ENCODE measurements at regions not wholly inside any gene's neighbourhood (a gene's known extent, or its start where the extent isn't known, plus 50 kb on each side); places are given as distances from the start of the nearest gene placed in this dataset.
A peak's percentile ranks its signal among the peaks of the same experiment; 100 is the strongest.

DNA sequence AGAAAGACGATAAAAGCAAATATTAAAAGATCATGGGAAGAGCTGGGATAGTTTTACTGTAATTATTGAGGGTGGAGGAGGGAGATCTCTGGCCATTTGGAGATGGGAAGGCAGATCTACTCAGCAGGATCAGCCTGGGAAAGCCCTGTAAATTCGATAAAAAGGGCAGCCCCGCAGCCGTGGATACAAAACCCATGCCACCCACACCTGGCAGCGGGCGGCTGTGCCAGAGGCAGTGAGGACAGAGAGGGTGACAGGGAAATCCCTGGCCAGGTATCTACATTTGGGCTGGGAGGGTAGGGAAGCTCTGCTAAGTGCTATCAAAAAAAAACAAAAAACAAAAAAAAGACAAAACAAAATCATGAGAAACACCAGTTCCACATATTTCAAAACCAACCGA lies 379.2 kb upstream of the IRX1 start:
- DNase-seq = no peak

DNA sequence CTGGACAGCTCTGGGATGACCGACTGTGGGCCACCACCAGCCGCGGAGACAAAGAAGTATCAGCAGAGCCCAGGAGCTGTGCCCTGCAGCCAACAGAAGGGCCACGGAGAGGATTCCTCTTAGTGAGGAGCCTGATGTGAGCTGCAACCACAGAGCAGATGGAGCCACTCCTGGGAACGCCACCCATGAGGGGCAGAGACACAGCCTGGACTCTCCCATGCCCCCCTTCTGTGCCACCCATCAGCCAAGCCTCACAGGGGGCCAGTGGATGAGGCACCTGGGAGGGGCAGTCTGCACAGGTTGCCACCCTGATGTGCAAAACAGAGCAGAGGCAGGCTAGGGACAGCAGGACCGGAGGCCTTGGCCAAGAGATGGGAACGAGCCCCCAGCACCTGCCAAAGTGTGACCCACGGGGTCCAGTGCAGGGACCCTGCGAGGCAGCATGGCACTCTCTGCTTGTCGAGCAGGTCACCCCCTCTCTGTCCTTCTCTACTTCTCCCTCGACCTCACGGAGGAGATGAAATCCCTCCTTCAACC lies 380.7 kb upstream of the IRX1 start:
- no peak for DNase-seq

DNA sequence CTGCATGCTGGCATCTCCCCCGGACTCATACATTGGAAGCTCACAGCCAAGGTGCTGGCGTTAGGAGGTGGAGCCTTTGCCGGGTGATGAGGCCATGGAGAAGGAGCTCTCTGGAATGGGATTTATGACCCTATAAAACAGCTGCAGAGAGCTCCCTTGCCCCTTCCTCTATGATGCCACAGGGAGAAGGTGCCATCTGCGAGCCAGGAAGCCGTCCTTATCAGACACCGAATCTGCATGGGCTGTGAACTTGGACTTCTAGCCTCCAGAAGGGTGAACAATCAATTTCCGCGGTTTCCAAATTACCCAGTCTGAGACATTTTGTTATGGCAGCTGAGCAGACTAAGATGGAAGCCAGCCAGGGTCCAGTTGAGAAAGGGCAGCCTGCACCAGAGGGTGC lies 381.2 kb upstream of the IRX1 start:
- no peak for DNase-seq

DNA sequence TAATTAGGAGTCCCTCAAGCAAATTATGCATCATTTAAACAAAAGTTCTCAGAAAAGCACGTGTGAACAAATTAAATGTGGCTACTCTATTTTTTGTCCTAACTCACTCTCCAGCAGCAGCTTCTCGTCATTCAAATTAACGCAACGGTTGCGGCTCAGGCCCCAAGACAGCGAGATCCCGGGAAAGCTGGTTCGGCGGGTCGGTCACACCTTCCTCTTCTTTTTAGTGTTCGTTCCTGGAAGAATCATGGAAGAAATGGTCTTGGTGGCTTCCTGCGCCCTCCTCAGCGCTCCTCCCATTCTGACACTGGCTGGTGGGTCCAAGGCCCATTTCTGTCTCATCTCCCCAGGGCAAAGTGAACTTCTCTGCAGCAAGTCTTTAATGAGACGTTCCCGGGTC lies 382.8 kb upstream of the IRX1 start:
- no peak for DNase-seq

DNA sequence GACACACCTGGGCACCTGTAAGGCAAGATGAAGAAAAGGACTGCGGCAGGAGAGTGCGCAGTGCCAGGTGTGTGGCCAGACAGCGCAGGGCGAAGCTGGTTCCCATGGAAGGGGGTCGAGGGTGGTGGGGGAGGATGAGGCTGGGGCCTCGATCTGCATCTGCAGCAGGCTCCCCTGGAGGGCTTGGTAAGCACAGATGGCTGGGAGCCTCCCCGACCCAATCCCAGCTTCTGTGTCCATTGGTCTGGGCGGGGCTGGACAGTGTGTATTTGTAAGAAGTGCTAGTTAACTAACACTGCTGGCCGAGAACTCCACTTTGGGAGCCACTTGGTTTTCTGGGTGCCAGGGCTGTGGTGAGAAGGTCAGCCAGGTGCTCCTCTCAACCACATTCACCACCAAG lies 385.1 kb upstream of the IRX1 start:
- no peak for DNase-seq

DNA sequence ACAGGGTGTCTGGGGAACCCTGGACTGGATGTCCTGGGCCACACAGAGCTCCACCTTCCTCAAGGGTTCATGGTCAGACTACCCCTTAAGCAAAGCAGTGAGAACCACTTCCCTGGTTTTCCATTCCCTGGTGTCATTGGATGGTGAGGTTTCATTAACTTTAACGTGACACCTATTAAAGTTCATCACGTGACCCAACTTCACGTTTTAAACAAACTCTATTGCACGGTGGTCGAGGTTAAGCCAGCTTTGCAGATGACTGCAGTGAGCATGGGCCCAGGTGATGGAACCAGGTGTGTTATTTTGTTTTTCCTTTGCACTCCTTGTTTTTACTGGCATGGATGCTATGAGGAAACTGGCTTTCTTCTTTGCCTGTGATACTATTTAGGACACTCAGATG lies 385.7 kb upstream of the IRX1 start:
- no peak for DNase-seq

DNA sequence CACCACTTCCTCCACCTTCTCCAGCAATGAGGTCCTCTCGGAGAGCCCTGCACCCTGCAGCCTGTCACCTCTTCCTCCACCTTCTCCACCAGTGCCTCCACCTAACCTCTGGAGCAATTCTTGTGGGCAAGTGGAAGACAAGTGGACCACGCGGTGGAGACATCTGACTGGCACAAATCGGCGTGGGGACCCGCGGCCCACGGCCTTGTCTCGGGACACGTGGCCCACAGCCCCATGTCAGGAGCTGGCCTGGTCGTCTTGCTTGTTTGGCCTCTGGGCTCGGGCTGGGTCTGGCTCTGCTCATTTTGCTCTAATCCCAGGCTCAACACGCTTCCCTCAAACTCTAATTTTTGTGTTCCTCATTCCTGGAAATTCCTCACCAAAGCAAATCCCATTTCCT lies 393.1 kb upstream of the IRX1 start:
- DNase-seq = no peak

DNA sequence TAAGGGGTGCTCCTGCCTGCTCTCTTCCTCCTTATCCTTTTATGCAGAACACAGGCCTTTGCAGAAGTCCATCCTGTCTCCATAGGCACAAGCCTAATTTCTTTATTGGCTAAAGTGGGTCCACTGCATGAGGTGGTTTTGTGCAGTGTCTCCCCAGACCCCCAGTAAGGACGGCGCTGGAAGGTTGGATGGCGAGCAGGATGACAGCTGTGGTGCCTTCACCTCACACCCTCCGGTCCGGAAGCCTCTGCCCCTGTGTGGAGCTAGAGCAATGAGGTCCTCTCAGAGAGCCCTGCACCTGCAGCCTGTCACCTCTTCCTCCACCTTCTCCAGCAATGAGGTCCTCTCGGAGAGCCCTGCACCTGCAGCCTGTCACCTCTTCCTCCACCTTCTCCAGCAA lies 393.7 kb upstream of the IRX1 start:
- DNase-seq = no peak

DNA sequence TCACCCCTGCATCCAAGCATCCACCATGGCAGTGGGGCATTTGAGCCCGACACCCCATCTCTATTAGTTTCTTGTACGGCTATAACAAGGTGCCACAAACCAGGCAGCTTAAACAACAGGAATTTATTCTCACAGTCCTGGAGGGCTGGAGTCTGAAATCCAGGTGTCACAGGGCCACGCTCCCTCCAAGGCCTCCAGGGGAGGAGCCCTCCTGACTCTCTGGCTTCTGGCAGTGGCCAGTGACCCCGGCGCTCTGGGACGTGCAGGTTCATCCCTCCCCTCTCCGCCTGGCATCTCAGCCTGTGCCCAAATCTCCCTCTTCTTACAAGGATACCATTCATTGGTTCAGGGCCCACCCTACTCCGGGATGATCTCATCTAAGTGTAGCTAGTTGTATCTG lies 394.5 kb upstream of the IRX1 start:
- DNase-seq = no peak

DNA sequence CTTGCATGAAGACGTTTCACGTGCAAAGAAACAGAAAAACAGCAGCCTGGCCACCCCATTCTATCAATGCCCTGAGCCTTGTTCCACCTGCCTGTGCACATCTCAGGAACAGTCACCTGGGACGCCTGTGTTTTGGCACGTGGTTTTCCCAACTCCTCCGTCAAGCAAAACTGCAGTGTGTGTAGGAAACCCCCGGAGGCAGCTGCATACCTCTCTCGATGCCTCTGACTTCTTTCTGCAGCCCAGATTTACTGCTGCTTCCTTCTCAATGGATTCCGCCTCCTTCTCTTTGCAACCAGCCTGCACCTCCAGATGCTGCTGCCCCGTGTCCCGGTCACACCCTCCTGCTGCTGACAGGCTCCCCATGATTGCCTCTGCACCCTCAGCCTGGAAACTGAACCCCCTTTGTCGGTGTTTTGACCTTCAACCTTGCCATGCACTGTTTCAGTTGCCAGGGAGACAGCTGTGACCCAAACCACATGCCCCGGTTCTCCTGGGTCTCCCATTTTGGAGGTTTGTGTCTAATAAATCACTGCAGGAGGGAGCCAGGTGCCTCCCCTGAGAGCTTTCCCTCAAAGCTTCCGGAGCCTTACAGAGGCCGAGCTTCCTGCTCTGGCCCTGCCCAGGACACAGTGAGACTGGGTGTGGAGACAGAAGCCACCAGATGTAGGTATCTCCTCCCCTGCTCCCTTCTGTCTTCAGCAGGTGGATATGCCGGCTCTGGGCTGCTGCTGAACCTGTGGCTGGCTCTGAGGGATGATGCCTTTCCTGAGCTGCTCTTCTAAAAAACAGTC lies 395.5 kb upstream of the IRX1 start:
- no peak for DNase-seq

DNA sequence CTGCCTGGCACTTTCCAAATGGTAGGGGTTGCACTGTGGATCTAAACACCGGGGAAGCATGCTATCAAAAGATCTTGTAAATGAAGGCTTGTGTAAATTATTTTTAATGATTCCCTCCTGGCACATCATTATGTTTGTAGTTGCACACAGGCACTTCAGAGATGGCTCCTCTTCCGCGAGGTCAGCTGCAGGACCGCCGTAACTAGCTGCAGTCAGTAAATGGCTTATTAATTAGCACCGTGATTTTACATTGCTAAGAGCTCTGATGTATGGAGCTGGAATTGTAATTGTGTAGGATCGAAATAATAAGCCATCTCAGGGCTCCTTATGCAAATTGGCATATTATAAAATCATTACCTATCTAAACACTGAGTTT lies 397.6 kb upstream of the IRX1 start:
- DNase-seq = no peak

DNA sequence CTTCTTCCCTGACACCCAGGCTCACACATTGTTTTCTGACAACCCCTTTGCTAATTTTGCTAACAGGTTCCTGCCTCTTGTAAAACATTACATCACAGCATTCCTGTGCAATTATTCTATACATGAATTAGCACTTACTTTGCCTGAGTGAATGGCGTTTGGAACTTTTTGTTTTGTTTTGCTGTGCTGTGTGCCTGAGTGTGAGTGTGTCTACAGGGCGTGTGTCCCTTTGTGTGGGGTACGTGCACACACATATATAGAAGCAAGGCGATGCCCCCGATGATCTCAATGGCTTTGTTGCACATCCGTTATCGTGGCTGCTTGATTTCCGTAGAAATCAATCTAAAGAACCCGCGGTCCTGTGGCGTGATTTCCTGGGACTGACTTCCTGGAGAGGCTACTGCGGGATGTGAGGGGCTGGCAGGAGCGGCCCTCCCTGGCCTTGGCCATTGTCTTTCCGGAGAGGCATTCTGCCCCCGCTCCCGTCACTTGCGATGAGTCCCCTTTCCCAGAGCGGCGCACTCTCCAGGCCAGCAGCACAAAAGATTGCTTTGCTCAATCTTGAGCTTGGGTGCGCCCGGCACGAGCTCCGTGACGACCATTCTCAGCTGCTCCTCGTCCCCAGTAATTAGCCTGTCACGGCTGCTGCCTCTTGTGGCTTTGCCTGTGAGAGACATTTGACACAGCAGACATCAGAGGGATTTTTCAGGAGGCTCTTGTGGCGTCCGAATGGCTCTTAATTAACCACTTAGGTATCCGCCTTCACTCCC lies 398.1 kb upstream of the IRX1 start:
- DNase-seq = no peak

DNA sequence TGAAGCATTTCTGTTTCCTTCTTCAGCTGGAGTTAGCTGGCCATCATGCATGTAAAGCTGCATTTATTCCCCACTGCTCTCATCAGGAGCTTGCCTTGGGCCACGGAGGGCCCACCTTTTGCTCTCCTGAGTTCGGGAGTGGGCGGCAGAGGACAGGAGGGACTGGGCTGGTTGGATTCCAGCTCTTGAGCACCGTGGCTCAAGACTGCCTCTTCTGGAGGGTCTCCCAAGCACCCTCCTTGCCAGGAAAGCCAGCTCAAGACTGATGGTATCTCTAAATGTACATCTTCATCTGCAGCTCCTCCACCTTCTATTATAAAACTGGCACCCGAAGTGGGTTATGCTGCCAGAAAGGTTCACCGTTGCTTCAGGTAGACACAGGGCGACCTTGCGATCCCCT lies 399.6 kb upstream of the IRX1 start:
- no peak for DNase-seq

DNA sequence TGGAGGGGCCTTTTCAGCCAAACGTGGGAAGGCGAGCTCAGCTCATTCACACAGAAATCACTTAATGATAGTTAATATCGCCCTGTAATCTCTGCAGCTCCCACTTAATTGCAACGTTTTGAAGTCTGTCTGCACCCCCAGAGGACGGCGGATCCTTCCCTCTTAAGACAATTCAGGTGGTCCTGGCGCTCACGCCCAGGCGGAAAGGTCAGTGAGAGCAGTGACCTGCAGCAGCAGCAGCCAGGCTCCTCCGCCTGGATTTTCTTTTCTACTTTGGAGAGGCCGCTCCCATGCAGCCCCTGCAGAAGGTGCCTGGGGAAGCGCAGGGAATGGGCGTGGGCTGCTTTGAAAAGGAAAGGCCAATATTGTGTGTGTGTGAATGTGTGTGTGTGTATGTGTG lies 400.9 kb upstream of the IRX1 start:
- no peak for DNase-seq

DNA sequence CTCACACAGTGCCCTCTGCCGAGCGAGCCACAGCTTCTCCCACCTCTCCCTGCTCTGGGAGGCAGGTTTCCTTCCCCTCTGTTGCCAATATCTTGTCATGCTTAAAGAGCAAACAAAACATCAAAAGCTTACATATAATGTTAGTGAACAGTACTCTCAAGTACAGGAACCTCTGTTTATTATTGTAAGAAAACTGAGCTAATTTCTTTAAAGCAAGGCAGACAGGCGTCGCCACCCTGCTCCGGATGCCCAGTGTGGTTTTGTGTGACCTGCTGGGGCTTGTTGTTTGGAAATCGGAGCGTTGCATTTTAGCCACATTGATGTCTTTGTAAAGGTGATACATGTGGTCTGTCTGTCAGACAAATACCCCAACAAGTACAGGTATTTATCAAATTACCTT lies 401.4 kb upstream of the IRX1 start:
- no peak for DNase-seq

DNA sequence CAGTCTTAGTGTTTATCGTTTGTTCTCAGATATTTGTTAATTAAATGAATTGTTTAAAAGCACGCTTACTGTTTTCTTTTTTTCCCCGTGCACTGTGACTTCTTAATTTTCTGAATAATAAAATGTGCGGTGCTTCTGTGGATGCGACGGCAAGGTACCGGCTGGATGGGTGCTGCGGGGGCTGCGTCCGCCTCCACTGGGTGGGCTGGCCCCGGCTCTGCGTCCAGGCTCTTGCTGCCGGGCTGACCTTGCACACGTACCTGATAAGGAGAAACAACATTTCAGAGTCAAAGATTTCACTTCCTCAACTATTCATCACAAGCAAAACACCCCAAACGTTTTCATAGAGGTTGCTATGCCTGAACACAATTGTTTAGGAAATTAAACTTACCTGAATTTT lies 404.0 kb upstream of the IRX1 start:
- DNase-seq = no peak

DNA sequence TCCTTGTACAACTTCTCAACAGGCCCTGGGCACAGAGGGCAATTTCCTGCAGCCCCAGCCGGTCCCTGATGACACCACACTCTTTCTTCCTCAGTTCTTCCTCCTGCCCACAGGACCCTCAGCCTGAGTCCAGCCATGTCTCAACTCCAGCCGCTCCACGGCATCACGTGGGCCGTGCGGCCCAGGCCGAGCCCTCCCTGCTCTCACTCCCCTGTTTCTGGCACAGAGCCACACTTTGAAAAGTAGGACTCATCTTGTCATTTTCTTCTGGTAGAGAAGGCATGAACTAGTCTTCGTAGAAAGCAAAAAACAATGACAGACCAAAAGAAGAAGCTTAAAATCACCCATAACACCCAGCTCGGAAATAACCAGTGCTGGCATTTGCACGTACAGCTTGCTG lies 404.7 kb upstream of the IRX1 start:
- DNase-seq = no peak

DNA sequence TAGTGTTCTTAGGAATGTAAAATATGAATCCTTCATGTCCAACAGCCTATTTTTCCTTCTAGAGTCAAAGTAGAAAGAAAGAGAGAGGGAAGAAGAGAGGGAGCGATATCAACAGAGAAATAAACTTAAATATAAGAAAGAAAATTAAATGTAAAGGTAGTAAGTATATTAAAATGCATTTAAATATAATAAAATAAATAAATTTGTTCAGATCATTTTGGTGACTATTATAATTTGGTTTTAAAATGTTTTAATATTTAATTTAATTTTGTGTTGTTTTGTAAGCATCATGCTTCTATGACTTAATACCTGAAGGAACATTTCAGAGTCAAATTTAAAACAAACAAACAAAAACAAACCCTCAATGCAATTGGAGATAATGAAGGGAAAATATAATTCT lies 405.2 kb upstream of the IRX1 start:
- no peak for DNase-seq

DNA sequence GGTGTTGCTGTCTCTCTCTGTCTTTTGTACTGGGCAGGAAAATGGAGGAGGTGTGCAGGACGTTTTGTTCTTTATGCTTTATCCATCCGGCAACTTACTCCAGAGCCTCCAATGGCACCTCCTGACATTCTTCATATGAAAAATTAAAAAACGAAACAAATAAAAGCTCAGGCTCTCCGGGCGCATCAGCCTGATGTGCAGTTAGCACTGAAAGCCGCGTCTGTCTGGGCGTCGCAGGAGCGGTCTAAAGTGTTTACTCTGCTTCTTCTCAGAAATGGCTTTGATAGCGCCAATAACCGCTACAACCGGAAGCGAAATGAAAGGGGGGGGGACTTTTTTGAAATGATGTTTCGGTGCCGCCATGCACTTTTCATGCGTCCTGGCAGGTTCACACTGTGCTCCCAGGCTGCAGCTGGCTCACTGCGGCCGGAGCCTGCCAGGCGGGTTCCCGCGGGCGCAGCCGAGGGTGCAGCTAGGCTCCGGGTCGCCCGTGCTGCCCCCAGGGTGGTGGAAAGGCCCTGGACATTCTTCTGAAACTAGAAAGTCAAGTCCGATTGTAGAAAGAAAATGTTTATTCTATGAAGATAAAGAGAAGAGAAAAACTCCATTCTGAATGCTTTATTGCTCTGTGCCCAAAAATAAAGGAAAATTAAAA lies 407.7 kb upstream of the IRX1 start:
- no peak for DNase-seq

DNA sequence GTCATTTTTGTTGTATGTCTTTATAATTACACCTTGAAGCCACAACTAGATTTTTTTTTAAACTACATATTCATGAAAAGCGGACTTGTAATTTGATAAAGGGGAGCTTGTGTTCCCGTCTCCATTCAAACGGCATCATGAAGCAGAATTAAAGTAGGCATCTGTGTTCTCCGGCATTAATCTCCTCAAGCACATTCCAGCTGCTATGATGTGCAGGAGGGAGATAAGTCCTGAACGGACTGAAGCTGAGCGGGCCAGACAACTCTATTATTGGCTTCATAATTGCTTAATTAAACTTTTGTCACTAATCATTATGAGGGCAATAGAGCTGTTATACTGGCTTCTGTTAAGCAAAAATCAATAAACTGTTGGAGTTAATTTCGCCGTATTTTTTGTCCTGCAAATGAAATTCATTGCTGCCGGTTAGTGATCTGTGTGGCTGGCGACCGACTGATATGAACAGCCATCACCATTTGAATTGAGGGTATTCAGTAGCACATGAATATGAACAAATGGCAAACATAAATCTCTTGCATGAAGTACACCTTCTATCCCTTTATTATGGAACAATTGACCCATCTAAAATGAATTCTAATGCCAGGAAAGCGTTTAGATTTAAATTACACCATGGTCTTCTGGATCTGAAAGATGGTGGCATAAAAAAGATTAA lies 408.8 kb upstream of the IRX1 start:
- no peak for DNase-seq

DNA sequence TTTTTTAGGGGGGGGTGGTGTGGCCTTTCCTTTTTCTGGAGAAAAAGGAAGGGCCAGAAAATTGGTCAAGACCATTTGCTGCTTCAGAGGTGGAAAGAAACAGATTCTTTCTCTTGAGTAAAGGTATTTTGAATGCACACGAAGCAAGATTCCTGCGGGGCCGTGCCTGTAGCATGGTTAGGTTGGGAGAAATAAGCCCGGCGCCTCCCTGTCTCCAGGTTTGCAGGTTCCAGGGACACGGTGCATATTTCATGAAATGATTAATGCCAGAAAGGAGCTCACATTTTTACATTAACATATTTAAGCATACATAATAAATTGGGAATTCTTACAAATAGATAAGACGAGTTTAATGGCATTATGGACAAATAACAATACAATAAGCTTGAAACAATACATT lies 409.5 kb upstream of the IRX1 start:
- no peak for DNase-seq

DNA sequence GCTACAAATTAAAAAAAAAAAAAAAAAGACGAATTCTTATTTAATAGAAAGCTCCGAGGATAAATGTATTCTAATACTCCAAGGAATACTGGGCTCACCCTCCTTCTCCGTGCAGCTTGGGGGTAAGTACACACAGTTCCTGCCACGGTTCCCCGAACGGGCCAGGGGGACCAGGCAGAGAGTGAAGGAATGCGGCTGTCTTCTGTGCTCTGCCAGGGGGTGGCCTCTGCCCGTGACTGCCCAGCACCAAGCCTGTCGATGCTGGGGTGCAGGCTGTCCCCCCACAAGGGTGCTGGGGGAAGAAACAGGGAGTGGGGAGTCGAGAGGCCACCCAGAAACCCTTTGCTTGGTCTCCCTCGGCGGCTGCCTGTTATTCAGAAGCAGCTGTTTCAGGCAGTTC lies 410.1 kb upstream of the IRX1 start:
- no peak for DNase-seq

DNA sequence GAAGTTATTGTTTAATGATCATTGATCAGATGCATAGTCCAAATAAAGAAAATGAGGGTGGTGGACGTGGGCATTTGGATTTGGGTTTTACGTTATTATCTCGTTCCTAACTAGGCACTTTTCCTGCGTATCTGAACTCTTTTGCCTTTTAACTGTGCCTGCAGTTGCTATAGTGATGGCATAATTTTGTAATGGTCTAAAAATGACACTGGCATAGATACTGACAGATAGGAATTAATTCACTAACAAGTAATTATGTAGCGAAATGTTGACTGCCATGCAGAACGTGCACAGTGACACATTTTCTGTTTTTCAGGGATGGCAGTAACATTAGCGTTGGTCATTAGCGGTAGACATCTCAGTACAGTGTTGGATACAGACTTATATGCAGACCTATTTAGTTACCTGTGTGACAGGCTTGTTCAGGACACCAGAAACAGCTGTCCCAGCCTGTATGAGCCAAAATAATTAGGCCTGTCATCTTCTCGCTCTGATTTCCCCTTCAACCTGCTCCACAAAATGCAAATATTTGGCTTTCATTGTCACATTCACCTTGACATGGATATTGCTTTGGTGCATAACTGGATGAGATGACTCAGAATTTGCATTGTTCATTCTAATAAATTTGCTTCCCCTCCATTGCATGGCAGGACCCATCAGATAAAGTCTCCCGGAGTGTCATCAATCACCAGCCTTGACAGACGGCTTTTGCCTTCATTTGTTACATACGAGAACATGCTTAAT lies 413.3 kb upstream of the IRX1 start:
- peak; percentile 28 for DNase-seq
